Activated T-helper 17 cell treated with anti-CD3 and anti-CD28 coated beads, Interleukin-2, amount 50 U/mL, for 72 hours (primary cell): ENCODE measurements at regions not wholly inside any gene's neighbourhood (a gene's known extent, or its start where the extent isn't known, plus 50 kb on each side); places are given as distances from the start of the nearest gene placed in this dataset.

Source experiments
- ATAC-seq: fragments of 150-1000 bp; cut with Tn5 transposase; replicated peaks from 2 replicates; pipeline ENCODE4 v1.10.0; 2021; ENCODE audit warnings: mild to moderate bottlenecking, moderate library complexity
- H3K27ac Mint-ChIP-seq: one replicate; pipeline ENCODE4 v1.8.0; 2022; ENCODE audit warnings: mixed read lengths
- H3K27me3 Mint-ChIP-seq: one replicate; pipeline ENCODE4 v1.8.0; 2022; ENCODE audit warnings: mixed read lengths
- H3K36me3 Mint-ChIP-seq: one replicate; pipeline ENCODE4 v1.8.0; 2022; ENCODE audit warnings: low read depth, mild to moderate bottlenecking, mixed read lengths
- H3K4me1 Mint-ChIP-seq: one replicate; pipeline ENCODE4 v1.8.0; 2022; ENCODE audit warnings: mixed read lengths
- H3K4me3 Mint-ChIP-seq: one replicate; pipeline ENCODE4 v1.8.0; 2022; ENCODE audit warnings: mild to moderate bottlenecking, mixed read lengths
- H3K9me3 Mint-ChIP-seq: one replicate; pipeline ENCODE4 v1.8.0; 2022; ENCODE audit warnings: mixed read lengths

DNA sequence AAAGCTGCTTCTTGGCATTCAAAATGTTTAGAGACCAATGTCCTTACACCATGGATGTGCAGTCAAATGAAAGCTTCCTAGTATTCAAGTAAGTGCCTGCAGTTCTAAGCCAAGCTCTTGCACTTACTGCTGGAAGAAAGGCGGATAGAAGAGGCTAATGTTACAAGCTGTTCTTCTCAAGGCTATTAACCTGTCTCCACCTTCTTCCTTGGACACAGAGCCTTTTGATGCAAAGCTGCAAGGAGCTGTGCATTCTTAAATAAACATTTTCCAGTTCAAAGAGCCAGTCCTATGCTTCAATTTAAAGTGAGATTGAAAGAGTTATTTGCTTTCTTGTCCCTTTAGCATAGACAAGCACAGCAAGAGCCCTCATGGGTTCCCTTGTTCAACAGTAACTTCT, 167.9 kb upstream of the RUNX1 start:
- Mint-ChIP-seq H3K9me3 (no peaks in the 10 kb centered on the region), H3K4me1 (peaks cover 8% of the 10 kb centered on the region), H3K4me3 (no peak overlapping the region), H3K36me3 (no peaks in the 10 kb centered on the region), H3K27ac (no peak overlapping the region), H3K27me3 (peaks cover 5% of the 10 kb centered on the region)
- no peak for ATAC-seq

- Mint-ChIP-seq H3K36me3 (no peaks in the 10 kb centered on the region), H3K27me3 (peaks cover 5% of the 10 kb centered on the region), H3K9me3 (peaks cover 4% of the 10 kb centered on the region), H3K4me3 (no peak overlapping the region), H3K27ac (no peak overlapping the region), H3K4me1 (peaks cover 6% of the 10 kb centered on the region)
- no peak for ATAC-seq
These were observed 166.8 kb upstream of the RUNX1 start for GRCh38 chr21:35215870-35216269.

- H3K36me3 Mint-ChIP-seq = no peaks in the 10 kb centered on the region
- peak; percentile 15 for ATAC-seq
- H3K4me1 Mint-ChIP-seq = peaks cover 2% of the 10 kb centered on the region
- peaks cover 8% of the 10 kb centered on the region for H3K27me3 Mint-ChIP-seq
- no peak overlapping the region for H3K4me3 Mint-ChIP-seq
- H3K9me3 Mint-ChIP-seq = peaks cover 16% of the 10 kb centered on the region
- no peak overlapping the region for H3K27ac Mint-ChIP-seq
These were observed 163.5 kb upstream of the RUNX1 start for GRCh38 chr21:35212393-35213127.

GRCh38 chr21:35211782-35212181, 162.7 kb upstream of the RUNX1 start:
- no peak overlapping the region for H3K27ac Mint-ChIP-seq
- peaks cover 9% of the 10 kb centered on the region for H3K27me3 Mint-ChIP-seq
- no peaks in the 10 kb centered on the region for H3K36me3 Mint-ChIP-seq
- H3K4me3 Mint-ChIP-seq = no peak overlapping the region
- peaks cover 16% of the 10 kb centered on the region for H3K9me3 Mint-ChIP-seq
- no peak for ATAC-seq
- peaks cover 1% of the 10 kb centered on the region for H3K4me1 Mint-ChIP-seq

DNA sequence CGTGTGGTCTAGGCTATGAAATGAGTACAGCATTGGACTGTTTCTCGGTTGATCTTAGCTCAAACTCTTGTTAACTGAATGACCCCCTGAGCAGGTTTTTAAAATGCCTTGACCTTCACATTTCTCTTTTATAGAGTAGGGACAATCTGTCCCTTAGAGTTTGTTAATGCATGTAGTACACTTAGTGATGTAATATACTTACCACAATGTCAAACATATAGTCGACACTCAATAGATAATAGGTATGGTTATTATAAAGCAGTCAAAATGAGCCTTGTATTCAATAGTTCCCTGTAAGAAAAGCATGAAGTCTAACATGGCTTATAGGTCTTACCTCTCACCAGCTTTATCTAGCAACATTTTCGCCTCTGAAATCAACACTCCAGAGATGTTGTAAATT, 161.0 kb upstream of the RUNX1 start:
- ATAC-seq = no peak
- Mint-ChIP-seq H3K27ac (no peak overlapping the region), H3K36me3 (no peaks in the 10 kb centered on the region), H3K27me3 (peaks cover 11% of the 10 kb centered on the region), H3K4me1 (peaks cover 15% of the 10 kb centered on the region), H3K9me3 (peaks cover 16% of the 10 kb centered on the region), H3K4me3 (no peak overlapping the region)

DNA sequence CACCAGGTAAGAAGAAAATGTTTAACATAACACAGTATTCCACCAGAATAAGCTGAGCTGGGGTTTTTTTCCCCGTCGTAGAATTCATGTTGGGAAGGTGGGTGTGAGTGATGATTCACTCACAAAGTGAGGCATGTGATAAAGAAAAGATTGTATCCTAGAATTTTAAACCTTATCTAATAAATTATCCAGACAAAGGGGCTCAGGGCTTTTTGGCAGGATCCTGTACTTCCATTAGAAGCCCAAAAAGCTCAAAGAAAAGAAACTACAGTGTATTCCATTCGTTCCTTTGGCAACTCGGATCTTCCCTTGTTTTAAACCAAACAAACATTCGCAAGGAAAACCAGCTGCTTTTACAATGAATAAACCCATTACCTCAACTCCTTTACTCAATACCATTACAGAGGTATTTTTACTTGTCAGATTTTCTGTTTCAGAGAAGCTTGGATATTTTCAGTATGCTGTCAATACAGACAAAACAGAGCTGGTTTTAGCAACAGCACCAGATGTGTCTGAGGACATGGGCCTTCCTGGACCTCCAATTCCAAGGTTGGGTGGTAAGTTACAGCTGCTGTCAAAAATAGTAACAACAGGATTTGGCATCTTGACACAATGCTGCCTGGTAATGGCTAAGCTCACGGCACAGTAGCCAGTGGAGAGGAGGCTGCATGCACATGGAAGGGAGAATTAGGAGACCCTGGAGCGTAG, 159.9 kb upstream of the RUNX1 start:
- Mint-ChIP-seq H3K4me1 (peaks cover 19% of the 10 kb centered on the region), H3K36me3 (no peaks in the 10 kb centered on the region), H3K27me3 (peaks cover 11% of the 10 kb centered on the region), H3K4me3 (no peak overlapping the region), H3K9me3 (peaks cover 16% of the 10 kb centered on the region), H3K27ac (no peak overlapping the region)
- no peak for ATAC-seq

DNA sequence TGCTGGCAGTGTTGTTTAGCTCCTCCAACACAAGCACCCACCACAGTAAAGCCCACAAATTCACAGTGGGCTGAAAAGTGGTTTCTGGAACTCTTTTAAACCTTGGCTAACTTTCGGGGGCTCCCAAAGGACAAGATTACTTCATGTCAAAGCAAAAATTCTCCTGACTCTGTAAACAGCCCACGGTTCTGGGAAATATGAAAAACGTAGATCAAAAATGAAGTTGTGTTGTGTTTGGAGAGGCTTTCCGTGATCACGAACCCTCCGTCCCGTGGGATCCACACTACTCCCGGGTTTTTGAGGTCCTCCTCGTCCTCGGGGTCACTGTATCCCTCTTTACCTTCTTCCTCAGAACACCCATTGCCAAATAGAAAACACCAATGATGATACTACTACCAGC, 159.0 kb upstream of the RUNX1 start:
- Mint-ChIP-seq H3K36me3 (no peaks in the 10 kb centered on the region), H3K27me3 (peaks cover 6% of the 10 kb centered on the region), H3K4me3 (no peak overlapping the region), H3K9me3 (peaks cover 16% of the 10 kb centered on the region), H3K4me1 (peaks cover 19% of the 10 kb centered on the region), H3K27ac (no peak overlapping the region)
- ATAC-seq = no peak

DNA sequence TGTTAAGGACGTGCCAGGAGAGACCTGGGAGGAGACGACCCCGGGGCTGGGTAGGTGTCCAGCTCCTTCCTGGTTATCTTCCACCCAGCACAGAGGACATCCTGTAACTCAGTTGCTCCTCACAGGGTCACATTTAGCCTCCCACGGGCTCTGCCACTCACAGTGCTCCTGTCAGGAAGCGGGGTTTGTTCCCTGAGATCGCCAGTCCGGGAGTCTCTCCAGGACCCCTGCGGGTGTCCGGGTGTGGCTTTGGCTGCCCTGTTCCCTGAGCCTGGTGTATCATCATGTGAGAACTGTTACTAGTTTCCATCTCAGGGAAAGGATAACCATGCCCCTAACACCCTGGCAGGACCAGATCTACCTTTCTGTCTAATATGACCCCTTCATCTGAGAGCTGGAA, 158.2 kb upstream of the RUNX1 start:
- no peak overlapping the region for H3K4me3 Mint-ChIP-seq
- H3K4me1 Mint-ChIP-seq = peaks cover 19% of the 10 kb centered on the region
- H3K27me3 Mint-ChIP-seq = peaks cover 6% of the 10 kb centered on the region
- no peaks in the 10 kb centered on the region for H3K36me3 Mint-ChIP-seq
- no peak overlapping the region for H3K27ac Mint-ChIP-seq
- ATAC-seq = no peak
- H3K9me3 Mint-ChIP-seq = peaks cover 16% of the 10 kb centered on the region

DNA sequence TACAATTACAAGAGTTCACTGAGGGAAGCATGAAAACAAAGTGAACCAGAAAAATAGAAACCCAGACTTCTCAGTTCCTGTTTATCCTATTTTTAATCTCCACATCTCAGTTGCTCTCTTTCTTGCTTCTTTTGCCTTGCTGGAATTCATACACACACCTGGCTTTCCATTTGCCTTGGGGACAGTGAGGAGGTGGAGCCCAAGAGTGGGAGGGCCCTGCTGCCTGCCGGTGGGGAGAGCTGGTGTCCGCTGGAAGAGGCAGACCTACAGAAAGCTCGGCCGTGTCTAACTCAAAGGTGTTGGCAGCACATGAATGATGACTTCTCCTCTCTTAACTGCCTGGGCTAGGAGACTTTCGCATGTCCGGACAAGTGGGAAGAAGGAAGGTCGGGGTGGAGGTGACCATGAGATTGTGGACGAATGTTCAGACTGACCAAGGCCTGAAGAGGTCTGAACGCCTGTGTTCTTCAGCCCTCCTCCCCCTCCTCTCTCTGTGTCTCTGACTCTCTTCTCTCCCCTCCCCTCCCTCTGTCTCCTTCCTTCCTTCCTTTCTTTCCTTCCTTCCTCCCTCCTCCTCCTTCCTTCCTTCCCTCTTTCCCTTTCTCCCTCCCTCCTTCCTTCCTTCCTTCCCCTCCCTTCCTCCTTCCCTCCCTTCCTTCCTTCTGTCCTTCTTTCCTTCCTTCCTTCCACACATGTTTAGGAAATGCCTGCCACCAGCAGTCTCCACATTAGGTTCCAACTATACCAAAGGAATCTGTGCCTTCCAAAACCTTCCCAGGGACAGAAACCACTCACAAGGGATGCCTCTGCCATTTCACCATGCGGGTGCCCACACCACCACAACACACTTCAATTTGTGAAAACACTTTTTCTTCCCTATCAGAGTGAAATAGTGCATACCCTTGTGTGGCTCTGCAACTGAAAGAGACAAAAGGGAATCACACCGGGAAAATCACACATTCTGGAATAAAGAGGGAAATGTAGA, 157.3 kb upstream of the RUNX1 start:
- ATAC-seq = no peak
- Mint-ChIP-seq H3K9me3 (peaks cover 16% of the 10 kb centered on the region), H3K36me3 (no peaks in the 10 kb centered on the region), H3K4me1 (peaks cover 19% of the 10 kb centered on the region), H3K27ac (peak overlapping the region; percentile 77), H3K4me3 (peak overlapping the region; percentile 77), H3K27me3 (peaks cover 6% of the 10 kb centered on the region)

DNA sequence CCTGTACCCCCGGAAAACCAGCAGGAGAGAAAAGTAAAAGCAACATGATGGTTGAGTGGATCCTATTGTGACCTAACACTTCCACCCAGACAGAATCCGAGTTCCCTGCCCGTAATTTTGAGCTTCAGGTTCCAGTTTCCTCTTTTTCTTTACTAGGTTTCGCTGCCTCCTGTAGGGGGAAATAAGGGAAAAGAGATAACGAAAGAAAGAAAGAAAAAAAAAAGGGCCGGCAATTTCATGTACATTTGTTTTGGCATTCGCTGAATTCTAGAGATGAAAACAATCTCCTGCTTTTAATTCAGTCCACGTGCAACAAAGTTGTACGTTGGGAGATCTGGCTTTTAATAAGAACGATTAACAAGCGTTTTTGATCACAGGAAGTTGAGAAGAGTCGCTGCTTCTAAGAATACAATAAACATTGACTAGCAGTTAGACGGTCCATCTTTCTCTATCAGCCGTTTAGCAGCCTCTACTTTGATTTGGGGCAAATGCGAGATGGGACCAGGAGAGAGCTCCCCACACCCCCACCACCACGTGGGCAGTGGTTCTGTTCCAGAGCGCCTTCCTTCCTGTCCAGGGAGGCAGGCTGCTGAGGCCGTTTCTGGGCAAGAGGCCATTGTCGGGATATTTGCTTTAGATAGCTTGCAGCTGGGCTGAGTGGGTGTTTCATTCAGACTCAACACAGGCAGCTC, 155.9 kb upstream of the RUNX1 start:
- Mint-ChIP-seq H3K27me3 (peaks cover 6% of the 10 kb centered on the region), H3K4me1 (peaks cover 19% of the 10 kb centered on the region), H3K9me3 (peaks cover 7% of the 10 kb centered on the region), H3K27ac (peak overlapping the region; percentile 73), H3K4me3 (peak overlapping the region; percentile 77), H3K36me3 (no peaks in the 10 kb centered on the region)
- peak; percentile 56 for ATAC-seq

GRCh38 chr21:35204125-35204524, 155.0 kb upstream of the RUNX1 start:
- Mint-ChIP-seq H3K27ac (no peak overlapping the region), H3K9me3 (no peaks in the 10 kb centered on the region), H3K4me3 (peak overlapping the region; percentile 77), H3K4me1 (peaks cover 21% of the 10 kb centered on the region), H3K36me3 (no peaks in the 10 kb centered on the region), H3K27me3 (peaks cover 3% of the 10 kb centered on the region)
- ATAC-seq = peak; percentile 68

DNA sequence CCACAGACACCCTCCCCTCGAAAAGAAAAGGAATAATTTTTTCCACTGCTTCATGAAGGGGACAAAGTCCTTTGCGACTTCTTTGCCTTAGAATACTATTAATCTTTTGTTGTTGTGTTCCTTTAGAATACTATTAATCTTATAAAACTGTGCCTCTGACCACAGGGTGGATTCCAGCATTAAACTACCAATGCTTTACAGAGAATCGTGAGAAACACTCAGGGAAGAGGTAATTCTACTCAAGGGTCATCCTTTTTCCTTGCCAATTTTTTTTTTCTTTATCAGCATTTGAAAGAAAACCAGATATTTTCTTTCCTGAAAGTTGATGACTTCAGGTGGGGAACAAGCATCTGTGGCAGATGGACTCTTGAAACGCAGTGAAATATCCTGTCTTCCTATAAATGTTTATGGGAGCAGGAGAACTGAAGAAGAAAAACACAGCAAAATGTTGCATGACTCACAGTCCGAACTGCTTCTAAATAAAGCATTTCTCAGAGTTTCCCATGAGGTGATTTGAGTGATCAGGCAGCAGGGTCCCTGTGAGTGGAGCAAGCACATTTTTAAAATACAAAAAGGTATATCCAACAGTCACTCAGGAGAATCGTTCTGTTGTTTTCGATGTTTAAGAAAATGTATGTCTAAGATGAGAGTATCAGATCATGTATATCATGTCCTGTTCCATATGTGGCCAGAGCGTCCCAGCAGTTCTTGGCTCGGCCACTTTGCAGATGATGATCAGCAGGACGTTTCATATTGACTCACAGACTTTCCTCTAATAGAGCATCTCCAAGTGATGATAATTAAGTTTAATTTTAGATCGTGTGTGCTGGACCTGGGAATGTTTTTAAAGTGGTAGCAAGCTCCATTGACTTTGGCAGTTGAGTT, 154.2 kb upstream of the RUNX1 start:
- Mint-ChIP-seq H3K36me3 (no peaks in the 10 kb centered on the region), H3K9me3 (peaks cover under 1% of the 10 kb centered on the region), H3K4me1 (peaks cover 24% of the 10 kb centered on the region), H3K4me3 (peak overlapping the region; percentile 77), H3K27ac (no peak overlapping the region), H3K27me3 (peaks cover 3% of the 10 kb centered on the region)
- ATAC-seq = no peak

DNA sequence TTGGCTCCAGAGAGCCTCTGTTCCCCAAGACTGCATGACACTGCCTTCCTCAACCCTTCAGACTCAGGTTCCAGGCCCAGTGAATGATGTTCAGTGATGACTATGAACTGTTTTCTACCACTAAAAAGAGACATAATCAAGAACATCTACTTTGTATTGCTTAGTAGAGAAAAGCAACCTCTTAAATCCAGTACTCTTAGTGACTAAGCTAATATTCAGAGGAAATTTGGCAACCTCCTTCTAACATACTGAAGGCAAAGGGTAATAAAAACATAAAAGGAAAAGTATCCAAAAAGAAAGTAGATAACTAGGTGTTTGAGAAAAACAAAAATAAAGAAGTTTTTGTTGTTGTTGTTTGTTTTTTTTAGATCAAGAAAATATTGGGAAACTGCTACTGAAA, 153.3 kb upstream of the RUNX1 start:
- ATAC-seq = no peak
- peaks cover 3% of the 10 kb centered on the region for H3K27me3 Mint-ChIP-seq
- H3K4me3 Mint-ChIP-seq = no peak overlapping the region
- H3K27ac Mint-ChIP-seq = no peak overlapping the region
- H3K4me1 Mint-ChIP-seq = peaks cover 27% of the 10 kb centered on the region
- H3K36me3 Mint-ChIP-seq = no peaks in the 10 kb centered on the region
- peaks cover 4% of the 10 kb centered on the region for H3K9me3 Mint-ChIP-seq
